ENCODE measurements at regions not wholly inside any gene's neighbourhood (a gene's known extent, or its start where the extent isn't known, plus 50 kb on each side); places are given as distances from the start of the nearest gene placed in this dataset.

GRCh38 chr21:28833182-28833581 is 159.5 kb downstream of the LTN1 start:
- TF ChIP-seq CTCF (IDR thresholded peaks at IDR 0.05) (no peak), POLR2A (IDR thresholded peaks at IDR 0.05) (no peak)
